ENCODE measurements at regions not wholly inside any gene's neighbourhood (a gene's known extent, or its start where the extent isn't known, plus 50 kb on each side); places are given as distances from the start of the nearest gene placed in this dataset.

- Histone ChIP-seq H3K36me3 (ENCODE audit: control insufficient read depth in 1 of 2, insufficient read depth in 2 of 2, low read length in 2 of 2) (no peaks in the 10 kb centered on the region), H3K4ac (ENCODE audit: low read depth, low read length) (no peak overlapping the region), H3K79me1 (ENCODE audit: low read length) (no peaks in the 10 kb centered on the region), H3K9ac (ENCODE audit: low read length) (no peak overlapping the region), H4K8ac (ENCODE audit: low read depth, low read length) (no peak overlapping the region), H2BK5ac (ENCODE audit: low read depth, low read length, poor library complexity) (no peak overlapping the region), H3K14ac (ENCODE audit: low read length) (no peak overlapping the region), H2BK12ac (ENCODE audit: low read length) (no peak overlapping the region), H3K4me2 (ENCODE audit: low read length) (no peak overlapping the region), H3K27me3 (ENCODE audit: insufficient read depth, low read length) (no peaks in the 10 kb centered on the region), H2BK120ac (ENCODE audit: insufficient read depth, low read length, poor library complexity) (no peak overlapping the region), H4K91ac (ENCODE audit: low read depth, low read length) (no peak overlapping the region), H3K4me3 (ENCODE audit: low read depth, low read length) (no peak overlapping the region), H4K12ac (ENCODE audit: low read depth, low read length) (no peak overlapping the region), H3K4me1 (ENCODE audit: control insufficient read depth in 1 of 2, insufficient read depth in 2 of 2, low read length in 2 of 2) (no peaks in the 10 kb centered on the region), H2AK5ac (ENCODE audit: low read length) (no peak overlapping the region), H3K79me2 (ENCODE audit: control insufficient read depth, insufficient read depth, low read length, poor library complexity) (no peaks in the 10 kb centered on the region), H3K18ac (ENCODE audit: low read length) (no peak overlapping the region), H3K9me3 (ENCODE audit: insufficient read depth, low read depth, low read length) (no peaks in the 10 kb centered on the region), H3K23ac (ENCODE audit: low read length) (no peak overlapping the region), H2AFZ (ENCODE audit: insufficient read depth, low read length, poor library complexity) (no peak overlapping the region), H3K27ac (ENCODE audit: low read depth, low read length) (no peak overlapping the region)
- WGBS (ENCODE audit: extremely low coverage, insufficient coverage, insufficient read length) = no CpG with 5 or more reads among the region's 2 CpGs
- no peak for DNase-seq
Measured at GRCh38 chr16:47987136-47987535, 168.7 kb downstream of the ABCC12 start.

- Histone ChIP-seq H4K8ac (ENCODE audit: low read depth, low read length) (no peak overlapping the region), H3K14ac (ENCODE audit: low read length) (no peak overlapping the region), H2BK12ac (ENCODE audit: low read length) (no peak overlapping the region), H3K36me3 (ENCODE audit: control insufficient read depth in 1 of 2, insufficient read depth in 2 of 2, low read length in 2 of 2) (no peaks in the 10 kb centered on the region), H2BK120ac (ENCODE audit: insufficient read depth, low read length, poor library complexity) (no peak overlapping the region), H4K91ac (ENCODE audit: low read depth, low read length) (no peak overlapping the region), H2BK5ac (ENCODE audit: low read depth, low read length, poor library complexity) (no peak overlapping the region), H4K12ac (ENCODE audit: low read depth, low read length) (no peak overlapping the region), H3K4me2 (ENCODE audit: low read length) (no peak overlapping the region), H3K9me3 (ENCODE audit: insufficient read depth, low read depth, low read length) (no peaks in the 10 kb centered on the region), H2AK5ac (ENCODE audit: low read length) (no peak overlapping the region), H3K4me3 (ENCODE audit: low read depth, low read length) (no peak overlapping the region), H3K23ac (ENCODE audit: low read length) (no peak overlapping the region), H3K18ac (ENCODE audit: low read length) (no peak overlapping the region), H3K4me1 (ENCODE audit: control insufficient read depth in 1 of 2, insufficient read depth in 2 of 2, low read length in 2 of 2) (no peaks in the 10 kb centered on the region), H2AFZ (ENCODE audit: insufficient read depth, low read length, poor library complexity) (no peak overlapping the region), H3K79me1 (ENCODE audit: low read length) (no peaks in the 10 kb centered on the region), H3K27me3 (ENCODE audit: insufficient read depth, low read length) (no peaks in the 10 kb centered on the region), H3K9ac (ENCODE audit: low read length) (no peak overlapping the region), H3K4ac (ENCODE audit: low read depth, low read length) (no peak overlapping the region), H3K27ac (ENCODE audit: low read depth, low read length) (no peak overlapping the region), H3K79me2 (ENCODE audit: control insufficient read depth, insufficient read depth, low read length, poor library complexity) (no peaks in the 10 kb centered on the region)
- DNase-seq = no peak
Measured at GRCh38 chr16:47986031-47986430, 169.8 kb downstream of the ABCC12 start.

- H4K91ac ChIP-seq (ENCODE audit: low read depth, low read length) = no peak overlapping the region
- H3K9me3 ChIP-seq (ENCODE audit: insufficient read depth, low read depth, low read length) = no peaks in the 10 kb centered on the region
- no peaks in the 10 kb centered on the region for H3K27me3 ChIP-seq (ENCODE audit: insufficient read depth, low read length)
- H3K4me1 ChIP-seq (ENCODE audit: control insufficient read depth in 1 of 2, insufficient read depth in 2 of 2, low read length in 2 of 2) = no peaks in the 10 kb centered on the region
- no peaks in the 10 kb centered on the region for H3K79me1 ChIP-seq (ENCODE audit: low read length)
- no peak overlapping the region for H2BK5ac ChIP-seq (ENCODE audit: low read depth, low read length, poor library complexity)
- H3K18ac ChIP-seq (ENCODE audit: low read length) = no peak overlapping the region
- H3K27ac ChIP-seq (ENCODE audit: low read depth, low read length) = no peak overlapping the region
- H3K9ac ChIP-seq (ENCODE audit: low read length) = no peak overlapping the region
- no peaks in the 10 kb centered on the region for H3K36me3 ChIP-seq (ENCODE audit: control insufficient read depth in 1 of 2, insufficient read depth in 2 of 2, low read length in 2 of 2)
- H3K79me2 ChIP-seq (ENCODE audit: control insufficient read depth, insufficient read depth, low read length, poor library complexity) = no peaks in the 10 kb centered on the region
- no peak overlapping the region for H3K14ac ChIP-seq (ENCODE audit: low read length)
- no peak overlapping the region for H2BK120ac ChIP-seq (ENCODE audit: insufficient read depth, low read length, poor library complexity)
- no peak overlapping the region for H4K12ac ChIP-seq (ENCODE audit: low read depth, low read length)
- H2BK12ac ChIP-seq (ENCODE audit: low read length) = no peak overlapping the region
- H4K8ac ChIP-seq (ENCODE audit: low read depth, low read length) = no peak overlapping the region
- H3K4me3 ChIP-seq (ENCODE audit: low read depth, low read length) = no peak overlapping the region
- no peak overlapping the region for H3K23ac ChIP-seq (ENCODE audit: low read length)
- H3K4ac ChIP-seq (ENCODE audit: low read depth, low read length) = no peak overlapping the region
- no peak for DNase-seq
- H2AK5ac ChIP-seq (ENCODE audit: low read length) = no peak overlapping the region
- H3K4me2 ChIP-seq (ENCODE audit: low read length) = no peak overlapping the region
- H2AFZ ChIP-seq (ENCODE audit: insufficient read depth, low read length, poor library complexity) = no peak overlapping the region
Measured at GRCh38 chr16:47984669-47985068, 171.1 kb downstream of the ABCC12 start.

GRCh38 chr16:47983999-47984580 is 171.7 kb downstream of the ABCC12 start:
- WGBS (ENCODE audit: extremely low coverage, insufficient coverage, insufficient read length) = no CpG with 5 or more reads among the region's 5 CpGs
- Histone ChIP-seq H2BK120ac (ENCODE audit: insufficient read depth, low read length, poor library complexity) (no peak overlapping the region), H3K9ac (ENCODE audit: low read length) (no peak overlapping the region), H3K27ac (ENCODE audit: low read depth, low read length) (no peak overlapping the region), H3K23ac (ENCODE audit: low read length) (no peak overlapping the region), H4K8ac (ENCODE audit: low read depth, low read length) (no peak overlapping the region), H3K18ac (ENCODE audit: low read length) (no peak overlapping the region), H3K79me1 (ENCODE audit: low read length) (no peaks in the 10 kb centered on the region), H4K91ac (ENCODE audit: low read depth, low read length) (no peak overlapping the region), H2BK12ac (ENCODE audit: low read length) (no peak overlapping the region), H2BK5ac (ENCODE audit: low read depth, low read length, poor library complexity) (no peak overlapping the region), H3K79me2 (ENCODE audit: control insufficient read depth, insufficient read depth, low read length, poor library complexity) (no peaks in the 10 kb centered on the region), H4K12ac (ENCODE audit: low read depth, low read length) (no peak overlapping the region), H3K27me3 (ENCODE audit: insufficient read depth, low read length) (no peaks in the 10 kb centered on the region), H3K36me3 (ENCODE audit: control insufficient read depth in 1 of 2, insufficient read depth in 2 of 2, low read length in 2 of 2) (no peaks in the 10 kb centered on the region), H3K4me1 (ENCODE audit: control insufficient read depth in 1 of 2, insufficient read depth in 2 of 2, low read length in 2 of 2) (no peaks in the 10 kb centered on the region), H2AK5ac (ENCODE audit: low read length) (no peak overlapping the region), H3K4ac (ENCODE audit: low read depth, low read length) (no peak overlapping the region), H3K14ac (ENCODE audit: low read length) (no peak overlapping the region), H3K4me3 (ENCODE audit: low read depth, low read length) (no peak overlapping the region), H2AFZ (ENCODE audit: insufficient read depth, low read length, poor library complexity) (no peak overlapping the region), H3K4me2 (ENCODE audit: low read length) (no peak overlapping the region), H3K9me3 (ENCODE audit: insufficient read depth, low read depth, low read length) (no peaks in the 10 kb centered on the region)
- no peak for DNase-seq

All from trophoblast cell (in vitro differentiated cells and primary cell).